Right lung (tissue), 2 donors: ENCODE measurements at regions not wholly inside any gene's neighbourhood (a gene's known extent, or its start where the extent isn't known, plus 50 kb on each side); places are given as distances from the start of the nearest gene placed in this dataset.
"Not testable (repeated sequence)": the region's sequence is repeated elsewhere in the genome, so short reads cannot be mapped to it uniquely, and the experiment has no call there.

Experiments used
- DNase-seq, 2 donors: peaks; one replicate each; pipeline ENCODE4 v3.0.0-alpha.2; 2013

DNA sequence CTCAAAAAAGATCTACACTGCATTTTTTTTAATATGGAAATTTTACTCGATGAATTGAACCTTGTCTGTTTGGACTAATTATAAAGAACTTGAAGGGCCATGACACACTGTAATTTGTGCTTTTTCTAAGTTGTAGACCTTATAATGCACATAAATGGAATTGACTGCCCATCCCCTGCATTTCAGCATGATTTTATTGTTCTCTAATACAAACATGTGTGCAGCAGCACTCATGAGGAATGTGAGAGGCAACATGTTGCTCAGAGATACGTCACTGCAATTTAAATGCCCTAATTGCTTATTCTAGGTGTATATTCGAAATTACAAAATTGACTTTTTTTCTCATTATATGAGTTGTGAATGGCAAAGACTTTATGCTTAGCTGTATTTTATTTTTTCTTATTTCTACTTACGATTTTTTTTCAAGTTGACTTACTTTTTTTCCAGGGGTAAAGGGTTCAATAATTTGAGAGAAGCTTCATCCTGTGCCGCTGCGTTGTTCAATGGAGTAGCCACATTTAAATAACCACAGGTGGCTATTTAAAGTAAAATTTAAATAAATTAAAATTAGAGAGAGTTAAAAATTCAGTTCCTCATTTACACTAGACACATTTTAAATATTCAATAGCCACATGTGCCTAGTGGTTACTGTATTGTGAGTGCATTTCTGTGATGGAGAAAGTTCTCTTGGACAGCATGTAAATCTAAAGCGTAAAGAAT lies 1346.4 kb downstream of the ROBO1 start:
- DNase-seq, result no peak

DNA sequence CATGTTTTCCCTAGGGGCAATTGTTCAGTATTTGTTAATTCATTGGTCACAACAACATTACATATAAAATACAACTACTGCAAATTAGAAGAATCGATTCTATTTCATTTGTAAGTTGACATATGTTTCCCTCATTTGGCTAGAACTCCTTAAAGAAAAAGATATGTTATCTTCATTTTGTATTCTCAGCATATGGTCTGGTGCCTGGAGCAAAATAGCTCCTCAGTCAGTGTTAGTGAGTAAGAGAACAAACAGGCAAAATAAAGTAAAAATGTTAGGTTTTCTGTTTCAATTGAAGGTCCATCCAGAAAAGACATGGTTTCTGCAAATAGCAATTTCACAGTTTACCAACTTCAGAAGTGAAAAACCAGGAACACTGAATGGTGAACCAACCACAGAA lies 1343.1 kb downstream of the ROBO1 start:
- no peak for DNase-seq

DNA sequence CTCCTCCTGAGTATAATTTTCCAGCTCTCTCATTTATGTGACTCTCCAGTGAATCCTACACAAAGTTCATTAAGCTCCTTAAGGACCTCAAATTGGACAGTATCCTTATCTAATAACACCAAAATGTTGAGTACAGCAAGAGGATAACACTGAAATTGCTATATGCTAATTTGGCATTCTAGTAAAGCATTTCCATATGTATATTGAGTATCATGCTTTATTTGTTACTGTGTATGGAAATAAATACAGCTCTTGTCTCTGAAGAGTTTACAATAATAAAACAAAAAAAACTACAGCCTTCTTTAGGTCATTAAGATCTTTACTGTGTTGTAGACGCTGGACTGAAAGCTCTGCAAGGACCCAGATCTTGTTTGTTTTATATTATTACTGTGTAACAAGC lies 1341.3 kb downstream of the ROBO1 start:
- no peak for DNase-seq

DNA sequence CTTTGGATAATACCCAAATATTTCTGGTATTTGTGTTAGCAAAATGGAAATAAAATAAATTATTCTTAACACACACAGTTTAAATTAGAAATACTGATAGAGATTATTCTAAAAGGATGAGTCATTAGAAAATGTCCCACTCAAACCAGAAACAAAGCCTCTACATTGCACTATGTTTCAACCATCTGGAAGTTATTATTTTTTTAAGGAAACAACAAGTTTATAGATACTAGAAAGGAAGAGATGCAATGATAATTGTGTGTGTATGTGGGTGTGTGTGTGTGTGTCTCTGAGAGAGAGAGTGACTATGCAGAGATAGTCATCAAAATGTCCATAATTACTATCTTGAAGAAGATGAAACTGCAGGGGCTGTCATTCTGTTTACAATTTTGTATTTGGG lies 1340.5 kb downstream of the ROBO1 start:
- no peak for DNase-seq

DNA sequence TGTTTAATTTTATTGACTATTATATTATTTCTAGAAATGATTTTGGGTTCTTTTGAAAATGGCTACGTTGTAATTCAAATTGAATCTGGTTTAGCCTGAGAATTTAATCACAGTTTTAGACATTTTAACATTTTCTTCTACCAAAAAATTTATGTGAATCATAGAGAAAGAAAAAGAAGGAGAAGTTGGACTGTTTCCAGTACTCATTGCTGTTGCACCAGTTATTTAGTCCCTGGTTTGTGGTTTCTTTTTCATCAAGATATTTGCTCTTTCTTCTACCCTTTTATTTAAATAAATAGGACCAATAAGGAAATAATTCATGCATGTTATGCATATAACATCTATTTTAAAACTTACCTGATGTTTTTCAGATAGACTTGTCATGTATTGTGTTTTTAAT lies 1337.1 kb downstream of the ROBO1 start:
- no peak for DNase-seq

DNA sequence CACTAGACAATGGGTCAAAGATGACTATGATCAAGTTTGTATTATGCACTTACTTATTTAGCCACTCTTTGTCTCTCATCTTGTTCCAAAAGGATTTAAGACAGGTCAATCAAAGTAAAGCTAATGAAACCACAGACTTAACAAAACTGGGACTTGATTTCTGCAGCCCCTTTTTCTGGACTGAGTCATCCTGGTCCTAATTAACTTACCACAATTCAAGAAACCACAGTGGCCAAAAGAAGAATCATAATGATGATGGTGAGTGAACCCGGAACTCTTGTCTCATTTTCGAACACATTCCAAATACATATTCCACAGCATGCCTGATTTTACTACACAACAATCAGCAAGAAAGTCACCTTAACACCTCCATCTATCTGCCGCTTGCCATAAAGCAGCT lies 1333.0 kb downstream of the ROBO1 start:
- no peak for DNase-seq

DNA sequence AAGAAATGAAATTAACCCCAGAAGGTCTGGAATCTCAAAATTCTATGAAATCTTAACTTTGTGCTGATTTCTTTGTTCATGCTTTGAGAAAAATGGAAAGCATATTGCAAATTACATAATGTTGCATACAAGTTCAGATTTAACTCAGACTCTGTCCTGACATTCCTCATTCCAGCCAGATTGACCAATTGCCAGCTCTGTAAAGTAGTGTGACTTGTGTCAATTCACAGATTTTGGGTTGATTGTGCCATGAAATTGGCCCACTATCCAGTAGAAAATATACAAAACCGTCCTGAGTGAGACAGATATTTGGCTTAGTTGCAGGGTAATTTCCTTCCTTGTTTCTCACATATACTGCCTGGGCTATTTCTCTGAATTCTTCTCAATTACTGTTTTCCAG lies 1312.6 kb downstream of the ROBO1 start:
- peak; percentile 29 to 47 for DNase-seq

DNA sequence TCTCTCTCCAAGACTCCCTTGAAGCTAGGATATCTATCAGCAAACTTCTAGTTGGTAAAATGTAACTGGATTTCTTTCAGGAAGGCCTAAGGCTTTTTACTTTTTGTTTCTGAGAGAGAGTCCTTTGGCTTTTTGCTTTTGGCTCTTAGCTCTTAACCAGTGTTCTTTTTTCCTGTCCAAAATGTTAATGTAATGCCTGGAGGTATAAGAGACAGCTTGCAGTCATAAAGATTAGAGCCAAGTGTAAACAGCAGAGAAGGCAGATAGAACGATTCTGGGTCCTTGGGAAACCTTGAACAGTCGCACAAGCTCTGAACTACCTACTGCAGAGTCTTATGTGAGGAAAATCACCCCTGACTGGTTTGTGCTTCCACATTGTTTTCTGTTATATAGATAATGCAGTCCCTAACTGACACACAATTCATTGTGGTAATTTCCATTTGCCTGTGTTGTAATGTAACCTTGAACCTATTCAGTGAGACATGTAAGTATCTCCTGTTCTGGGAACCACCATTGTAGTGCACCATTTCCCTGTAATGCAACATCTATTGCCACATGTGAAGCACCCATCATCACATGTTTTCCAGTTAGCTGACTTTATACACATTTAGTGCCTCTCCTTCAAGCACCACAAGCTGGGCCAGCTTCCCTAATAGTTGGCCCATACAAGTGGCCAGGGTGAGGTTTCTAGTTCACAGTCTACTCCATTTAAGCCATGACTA lies 1311.9 kb downstream of the ROBO1 start:
- DNase-seq, result peak in 1 of 2 donors; percentile 1

DNA sequence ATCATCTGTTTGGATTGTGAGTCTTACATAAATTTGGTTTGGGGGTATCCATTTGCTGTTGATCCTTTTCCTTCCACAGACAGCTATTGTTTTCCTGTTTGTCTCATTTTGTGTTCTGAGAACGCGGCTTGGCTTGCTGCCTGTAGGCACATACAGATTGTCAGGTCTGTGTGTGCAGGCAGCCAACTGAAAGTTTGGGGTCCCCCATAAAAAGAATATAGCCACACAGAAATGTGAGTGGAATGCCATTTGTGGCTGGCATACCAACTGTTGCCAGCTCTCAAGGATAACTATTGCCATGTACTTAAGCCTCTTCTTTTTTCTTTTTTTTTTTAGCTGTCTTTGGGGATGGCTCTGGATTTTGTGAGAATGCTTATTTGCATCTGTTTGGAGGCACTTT lies 1308.0 kb downstream of the ROBO1 start:
- DNase-seq, result no peak

DNA sequence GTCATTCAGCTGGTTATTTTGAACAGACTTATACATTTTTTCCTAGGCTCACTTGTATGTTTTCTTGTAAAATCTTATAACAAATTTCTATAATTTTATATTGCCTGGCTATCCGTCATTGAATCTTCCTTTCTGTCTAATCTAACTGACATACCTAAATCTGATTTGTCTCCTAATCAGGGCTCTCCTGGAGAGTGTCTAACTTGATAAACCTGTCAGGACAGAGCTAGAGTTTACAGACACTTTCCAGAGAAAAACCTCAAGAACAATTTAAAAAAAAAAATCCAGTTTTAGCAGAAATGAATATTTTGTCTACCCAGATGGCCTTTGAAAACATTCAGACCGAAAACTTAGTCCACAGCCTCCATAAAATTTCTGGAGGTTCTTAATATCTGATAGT lies 1305.8 kb downstream of the ROBO1 start:
- DNase-seq, result no peak

DNA sequence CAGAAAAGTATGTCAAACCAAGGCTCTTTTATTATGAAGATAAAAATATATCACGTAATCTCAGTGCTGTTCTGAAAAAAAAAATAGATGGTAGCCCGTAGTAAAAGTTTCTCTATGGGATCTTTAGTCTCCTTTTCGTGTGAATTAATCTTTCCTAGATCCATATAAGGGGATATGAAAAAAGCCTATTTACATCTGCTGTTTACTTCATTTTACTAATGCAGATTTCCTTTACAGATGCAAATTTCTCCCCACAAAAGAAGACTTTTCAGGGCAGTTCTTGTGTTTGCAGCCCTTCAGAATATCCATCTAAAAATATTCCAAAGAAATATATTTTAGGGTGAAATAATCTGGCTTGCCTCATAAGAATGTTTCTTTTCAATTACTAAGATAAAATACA lies 1291.7 kb downstream of the ROBO1 start:
- no peak for DNase-seq

DNA sequence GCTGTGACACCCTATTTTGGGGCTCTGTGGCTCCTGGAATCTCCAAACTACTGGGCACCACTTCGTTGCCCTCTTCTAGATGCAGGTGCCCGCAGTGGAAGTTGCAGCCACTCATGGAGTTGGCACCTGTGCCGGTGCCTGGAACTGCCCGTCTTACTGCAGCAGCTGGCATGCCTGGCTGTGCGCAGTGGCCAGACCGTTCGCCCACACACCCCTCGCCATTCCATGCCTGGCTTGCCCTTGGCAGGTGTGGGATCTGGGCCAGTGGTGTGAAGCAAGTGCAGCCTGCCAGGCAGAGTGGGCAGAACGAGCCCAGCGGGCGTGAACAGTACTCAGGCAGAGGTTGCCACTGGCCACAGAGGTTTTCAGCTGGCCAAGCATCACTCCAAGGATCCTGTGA lies 1286.7 kb downstream of the ROBO1 start:
- DNase-seq, result no peak

DNA sequence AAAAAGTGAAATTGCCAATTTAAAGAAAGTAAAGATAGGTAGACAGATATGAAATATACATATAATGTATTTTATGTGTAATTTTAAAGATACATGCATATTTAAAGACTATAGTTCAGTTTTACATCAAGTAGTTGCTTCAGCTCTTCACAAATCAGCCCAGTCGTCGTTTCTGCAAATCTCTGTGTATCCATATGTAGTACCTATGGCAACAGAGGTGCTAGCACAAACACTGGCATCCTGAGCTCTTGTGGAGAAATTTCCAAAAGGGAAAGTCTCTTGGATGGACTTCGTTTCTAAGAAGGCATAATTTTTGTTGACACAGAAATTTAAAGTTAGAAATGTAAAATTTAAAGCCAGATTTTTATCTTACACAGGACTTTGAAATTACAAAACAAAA lies 1284.7 kb downstream of the ROBO1 start:
- no peak for DNase-seq

DNA sequence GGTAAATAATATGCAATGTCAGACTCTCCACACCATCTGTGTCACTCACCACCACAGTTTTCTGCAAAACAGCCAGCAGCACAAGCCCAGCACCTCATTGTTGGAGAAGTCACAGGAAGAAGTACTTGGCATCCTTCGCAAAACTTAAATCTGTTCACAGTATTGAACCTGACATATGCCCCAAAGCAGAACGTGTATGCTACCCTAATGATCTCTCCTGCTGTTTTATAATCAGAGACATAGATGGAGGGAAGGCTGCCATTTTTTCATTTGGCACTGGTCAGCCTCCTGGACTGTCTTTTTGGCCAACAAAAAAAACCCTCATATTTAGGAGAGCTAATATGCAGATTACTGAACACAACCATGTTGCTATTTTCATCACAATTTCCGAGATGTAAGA lies 1272.9 kb downstream of the ROBO1 start:
- DNase-seq, result peak; percentile 81 to 82

DNA sequence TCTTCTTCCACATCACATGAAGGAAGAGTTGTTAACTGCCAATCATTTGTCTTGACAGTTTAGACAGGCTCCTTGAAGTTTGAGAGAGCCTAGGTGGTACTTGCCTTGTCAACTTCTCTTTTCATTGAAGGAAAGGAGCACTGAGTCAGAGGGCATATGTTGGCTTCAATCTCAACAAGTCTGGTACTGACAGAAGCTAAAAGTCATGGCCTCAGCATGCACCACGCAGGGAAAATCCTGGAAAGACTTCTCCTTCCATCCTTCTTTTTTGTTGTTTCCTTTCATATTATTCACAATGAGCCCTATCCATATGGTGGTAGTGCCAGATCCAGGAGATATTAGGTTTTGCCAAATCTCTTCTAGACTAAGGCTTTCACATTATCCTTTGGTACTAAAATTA lies 1272.5 kb downstream of the ROBO1 start:
- DNase-seq, result no peak

DNA sequence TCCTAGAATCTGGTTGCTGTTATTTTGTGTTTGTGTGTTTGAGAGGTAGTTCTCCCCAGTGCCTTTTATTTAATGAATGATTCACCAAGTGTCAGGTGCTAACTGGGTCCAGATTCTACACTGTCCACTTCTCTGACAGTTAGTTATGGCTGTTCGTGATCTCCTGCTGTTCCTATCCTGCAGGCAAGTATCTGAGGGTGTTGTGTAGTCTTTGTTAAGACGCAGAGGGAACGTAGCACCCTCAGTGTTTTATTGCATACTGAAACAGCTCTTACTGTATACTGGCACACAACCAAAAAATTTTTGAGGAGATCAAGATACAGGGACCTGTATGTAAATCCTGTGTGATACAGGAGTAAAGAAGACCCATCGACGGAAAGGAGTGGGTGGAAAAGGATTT lies 1271.3 kb downstream of the ROBO1 start:
- no peak for DNase-seq

DNA sequence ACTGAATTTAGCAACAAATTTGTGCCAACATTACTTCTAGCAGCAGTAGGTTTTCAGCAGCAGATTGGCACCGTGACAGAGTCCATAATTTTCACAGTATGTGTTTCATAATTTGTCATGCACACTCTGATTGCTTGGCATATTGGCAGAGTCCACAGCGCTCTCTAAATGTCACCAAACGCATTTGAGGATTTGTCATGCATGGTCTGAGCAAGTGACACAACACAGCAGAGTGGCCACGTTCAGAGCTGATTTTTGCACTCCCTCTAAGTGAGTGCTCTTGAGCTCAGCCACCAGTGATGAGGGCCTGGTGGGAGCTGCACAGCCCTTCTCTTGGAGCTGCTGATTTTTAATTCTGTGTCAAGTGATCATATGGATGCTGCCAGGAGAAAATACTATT lies 1270.8 kb downstream of the ROBO1 start:
- peak; percentile 74 to 78 for DNase-seq

DNA sequence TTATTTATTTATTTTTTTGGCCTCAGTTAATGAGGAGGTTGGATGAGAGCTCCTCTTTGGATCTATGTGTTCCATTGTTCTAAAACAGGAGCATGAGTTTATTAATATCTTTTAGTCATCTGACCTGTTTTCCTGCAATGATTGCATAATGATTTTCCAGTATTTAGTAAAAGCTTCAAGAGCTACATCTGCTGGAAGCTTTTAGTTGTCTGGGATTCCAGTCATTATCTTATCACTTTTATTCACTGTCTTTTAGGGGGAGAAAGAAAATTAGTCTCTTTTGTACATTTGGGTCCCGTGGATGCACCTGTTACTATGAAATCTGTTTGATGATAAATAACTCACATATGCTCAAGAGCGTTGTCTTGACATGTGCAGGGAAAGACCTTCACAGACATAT lies 1270.0 kb downstream of the ROBO1 start:
- DNase-seq, result no peak

DNA sequence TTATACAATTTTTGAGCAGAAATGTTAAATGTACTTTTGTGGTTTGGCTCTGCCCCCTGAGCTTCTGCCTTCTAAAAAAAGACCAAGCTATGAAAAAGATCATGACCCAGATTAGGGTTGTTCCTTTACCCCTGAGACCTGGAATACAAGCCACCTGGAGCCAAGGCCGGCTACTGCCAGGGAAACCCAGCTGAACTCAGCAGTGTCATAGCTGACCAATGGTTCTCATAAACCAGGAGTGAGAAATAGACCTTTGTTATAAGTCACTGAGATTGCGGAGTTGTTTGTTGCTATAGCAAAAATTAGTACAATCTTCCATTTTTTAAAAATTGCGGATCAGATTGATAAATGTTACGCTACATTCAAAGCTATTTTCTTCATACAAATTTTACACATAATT lies 1261.7 kb downstream of the ROBO1 start:
- DNase-seq, result no peak

DNA sequence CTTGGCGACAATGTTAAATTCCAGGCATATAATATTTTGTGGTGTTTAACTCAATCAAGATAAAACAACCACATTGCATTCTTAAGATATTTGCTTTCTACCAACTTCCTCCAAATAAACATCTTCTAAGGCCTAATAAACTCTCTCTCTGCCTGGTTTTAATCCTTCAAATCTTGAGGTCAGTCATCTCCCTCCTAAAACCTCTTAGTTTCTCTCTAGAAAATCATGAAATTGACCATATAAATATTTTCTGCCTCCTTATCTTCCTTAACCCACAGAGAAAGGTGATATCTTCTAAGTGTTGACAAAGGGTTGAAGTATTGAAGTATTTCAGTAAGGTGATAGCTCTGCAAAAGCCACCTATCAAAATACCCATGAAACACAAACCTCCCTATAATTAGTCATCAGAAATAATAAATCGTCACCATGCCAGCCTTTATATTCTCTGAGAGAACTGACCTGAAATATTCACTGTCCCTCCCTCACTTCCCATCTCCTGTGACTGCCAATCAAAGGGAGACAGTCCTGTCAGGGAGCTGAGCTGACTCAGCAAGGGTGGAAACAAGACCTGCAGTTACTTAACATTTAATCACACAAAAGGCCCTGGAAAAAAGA lies 1261.1 kb downstream of the ROBO1 start:
- no peak for DNase-seq

DNA sequence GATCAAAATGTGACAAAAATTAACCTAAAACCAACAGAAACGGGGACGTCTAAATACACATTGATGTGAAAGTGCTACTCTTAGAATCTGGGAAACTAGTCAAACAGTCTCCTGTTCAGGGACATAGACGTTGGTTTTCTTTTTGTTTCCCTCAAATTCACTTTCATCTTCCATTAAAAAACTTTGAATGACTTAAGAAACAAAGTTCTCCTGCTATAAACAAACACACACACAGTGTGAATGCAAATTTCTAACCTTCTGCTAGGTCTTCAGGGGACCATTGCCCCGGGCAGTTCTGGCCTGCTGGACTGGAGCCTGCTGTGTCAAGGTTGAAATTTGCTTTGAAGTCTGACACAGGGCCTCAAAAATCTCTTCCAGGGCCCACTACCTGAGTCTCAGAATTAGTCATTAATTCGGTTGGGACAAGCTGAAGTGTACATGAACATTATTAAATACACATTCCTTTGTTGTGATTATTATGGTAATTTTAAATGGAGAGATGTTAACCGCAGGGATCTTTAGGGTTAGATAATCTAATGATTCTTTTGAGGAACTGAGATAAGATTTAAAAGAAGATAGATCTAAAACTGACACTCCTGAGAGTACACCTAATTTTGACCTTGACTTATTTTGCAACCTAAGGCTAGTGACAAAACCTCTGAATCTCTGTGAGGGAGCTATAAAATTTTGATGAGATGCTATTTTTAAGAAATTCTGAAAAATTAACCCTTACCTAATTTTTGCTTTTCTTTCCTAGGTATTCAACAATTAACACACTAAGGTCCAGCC lies 1260.4 kb downstream of the ROBO1 start:
- no peak for DNase-seq

DNA sequence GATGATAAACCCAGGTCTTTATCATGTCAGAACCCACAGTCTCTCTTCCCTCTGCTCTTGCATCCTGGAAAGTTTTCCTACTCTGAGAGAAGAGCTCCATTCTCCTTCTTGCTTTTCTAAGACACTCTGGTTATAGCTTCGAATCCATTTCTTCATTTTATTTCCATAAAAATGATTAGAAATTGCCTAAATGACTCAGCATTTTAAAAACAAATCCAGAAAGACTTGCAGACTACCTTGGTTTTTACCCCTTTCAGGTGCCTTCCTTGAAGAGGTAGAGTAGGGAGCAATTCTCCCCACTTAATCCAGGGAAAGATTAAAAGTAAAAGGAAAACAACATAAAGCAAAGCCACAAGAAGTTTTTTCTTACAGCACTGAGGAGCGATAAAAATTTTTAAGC lies 1256.0 kb downstream of the ROBO1 start:
- no peak for DNase-seq

DNA sequence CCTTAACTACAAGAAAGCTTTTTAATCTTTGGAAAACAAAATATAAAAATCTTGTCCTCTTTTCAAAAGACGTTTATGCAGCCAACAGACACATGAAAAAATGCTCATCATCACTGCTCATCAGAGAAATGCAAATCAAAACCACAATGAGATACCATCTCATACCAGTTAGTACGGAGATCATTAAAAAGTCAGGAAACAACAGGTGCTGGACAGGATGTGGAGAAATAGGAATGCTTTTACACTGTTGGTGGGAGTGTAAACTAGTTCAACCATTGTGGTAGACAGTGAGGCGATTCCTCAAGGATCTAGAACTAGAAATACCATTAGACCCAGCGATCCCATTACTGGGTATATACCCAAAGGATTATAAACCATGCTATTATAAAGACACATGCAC lies 1255.0 kb downstream of the ROBO1 start:
- not testable (repeated sequence) for DNase-seq
